LNCaP clone FGC (cell line): ENCODE measurements at regions not wholly inside any gene's neighbourhood (a gene's known extent, or its start where the extent isn't known, plus 50 kb on each side); places are given as distances from the start of the nearest gene placed in this dataset.

Source experiments
- DNase-seq: peaks from one replicate; pipeline ENCODE4 v3.0.0-alpha.2; 2011; ENCODE audit warnings: low read depth
- H3K4me3 ChIP-seq: 2 replicates; pipeline ENCODE4 v1.5.1; 2011; ENCODE audit warnings: mild to moderate bottlenecking, low read depth, low read length, control low read depth
- TF ChIP-seq, protein P1 (sequence below): IDR thresholded peaks from 2 replicates; pipeline ENCODE4 v1.5.1; 2012; ENCODE audit warnings: mild to moderate bottlenecking; ENCODE audit not compliant: control insufficient read depth, insufficient read depth; ENCODE audit errors: extremely low read depth

- TF ChIP-seq, protein P1, sequence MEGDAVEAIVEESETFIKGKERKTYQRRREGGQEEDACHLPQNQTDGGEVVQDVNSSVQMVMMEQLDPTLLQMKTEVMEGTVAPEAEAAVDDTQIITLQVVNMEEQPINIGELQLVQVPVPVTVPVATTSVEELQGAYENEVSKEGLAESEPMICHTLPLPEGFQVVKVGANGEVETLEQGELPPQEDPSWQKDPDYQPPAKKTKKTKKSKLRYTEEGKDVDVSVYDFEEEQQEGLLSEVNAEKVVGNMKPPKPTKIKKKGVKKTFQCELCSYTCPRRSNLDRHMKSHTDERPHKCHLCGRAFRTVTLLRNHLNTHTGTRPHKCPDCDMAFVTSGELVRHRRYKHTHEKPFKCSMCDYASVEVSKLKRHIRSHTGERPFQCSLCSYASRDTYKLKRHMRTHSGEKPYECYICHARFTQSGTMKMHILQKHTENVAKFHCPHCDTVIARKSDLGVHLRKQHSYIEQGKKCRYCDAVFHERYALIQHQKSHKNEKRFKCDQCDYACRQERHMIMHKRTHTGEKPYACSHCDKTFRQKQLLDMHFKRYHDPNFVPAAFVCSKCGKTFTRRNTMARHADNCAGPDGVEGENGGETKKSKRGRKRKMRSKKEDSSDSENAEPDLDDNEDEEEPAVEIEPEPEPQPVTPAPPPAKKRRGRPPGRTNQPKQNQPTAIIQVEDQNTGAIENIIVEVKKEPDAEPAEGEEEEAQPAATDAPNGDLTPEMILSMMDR = no peak
- DNase-seq = no peak
- no peak overlapping the region for H3K4me3 ChIP-seq
These were observed 136.9 kb upstream of the ZBTB40 start for GRCh38 chr1:22314706-22315105.

DNA sequence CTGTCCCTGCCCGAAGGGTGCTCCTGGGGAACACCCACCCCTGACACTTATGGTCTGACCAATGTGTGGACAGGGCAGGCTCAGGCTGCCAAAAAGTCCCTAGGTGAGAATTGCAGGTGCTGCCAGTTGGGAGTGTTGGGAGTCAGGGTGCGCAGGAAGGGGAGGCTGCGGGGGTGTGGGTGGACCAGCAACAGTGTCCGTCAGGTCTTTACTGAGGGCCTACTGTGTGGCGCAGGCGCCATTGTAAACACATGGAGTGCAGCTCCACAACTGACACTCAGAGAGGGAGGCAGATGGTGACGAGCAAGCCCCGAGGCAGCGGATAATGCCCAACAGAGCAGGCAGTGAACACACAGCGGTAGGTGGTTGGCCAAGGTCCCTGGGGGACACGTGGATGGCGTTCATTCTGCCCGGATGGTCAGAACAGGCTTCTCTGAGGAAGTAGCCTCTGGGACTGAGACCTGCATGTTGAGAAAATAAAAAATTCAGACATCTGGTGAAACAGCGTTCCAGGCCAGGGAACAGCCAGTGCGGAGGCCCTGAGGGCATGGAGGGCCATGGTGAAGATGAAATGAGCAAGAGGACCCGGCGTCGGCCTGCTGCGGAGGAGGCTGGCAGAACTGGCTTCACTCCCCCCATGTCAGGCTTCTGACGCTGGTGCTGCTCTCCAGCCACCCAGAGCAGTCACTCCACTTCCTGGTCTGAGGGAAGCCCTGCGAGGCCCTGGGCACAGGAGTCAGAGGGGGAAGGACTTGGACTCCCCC lies 136.2 kb upstream of the ZBTB40 start:
- TF ChIP-seq, protein P1 = no peak
- no peak overlapping the region for H3K4me3 ChIP-seq

GRCh38 chr1:22317231-22317919 lies 134.3 kb upstream of the ZBTB40 start:
- no peak for DNase-seq
- TF ChIP-seq, protein P1 = peak; percentile 38
- no peak overlapping the region for H3K4me3 ChIP-seq

More for the DNA sequence above, 136.2 kb upstream of the ZBTB40 start:
- DNase-seq = no peak

- TF ChIP-seq, protein P1 = no peak
- DNase-seq = no peak
- H3K4me3 ChIP-seq = no peak overlapping the region
These were observed 133.8 kb upstream of the ZBTB40 start for GRCh38 chr1:22317920-22318243.

DNA sequence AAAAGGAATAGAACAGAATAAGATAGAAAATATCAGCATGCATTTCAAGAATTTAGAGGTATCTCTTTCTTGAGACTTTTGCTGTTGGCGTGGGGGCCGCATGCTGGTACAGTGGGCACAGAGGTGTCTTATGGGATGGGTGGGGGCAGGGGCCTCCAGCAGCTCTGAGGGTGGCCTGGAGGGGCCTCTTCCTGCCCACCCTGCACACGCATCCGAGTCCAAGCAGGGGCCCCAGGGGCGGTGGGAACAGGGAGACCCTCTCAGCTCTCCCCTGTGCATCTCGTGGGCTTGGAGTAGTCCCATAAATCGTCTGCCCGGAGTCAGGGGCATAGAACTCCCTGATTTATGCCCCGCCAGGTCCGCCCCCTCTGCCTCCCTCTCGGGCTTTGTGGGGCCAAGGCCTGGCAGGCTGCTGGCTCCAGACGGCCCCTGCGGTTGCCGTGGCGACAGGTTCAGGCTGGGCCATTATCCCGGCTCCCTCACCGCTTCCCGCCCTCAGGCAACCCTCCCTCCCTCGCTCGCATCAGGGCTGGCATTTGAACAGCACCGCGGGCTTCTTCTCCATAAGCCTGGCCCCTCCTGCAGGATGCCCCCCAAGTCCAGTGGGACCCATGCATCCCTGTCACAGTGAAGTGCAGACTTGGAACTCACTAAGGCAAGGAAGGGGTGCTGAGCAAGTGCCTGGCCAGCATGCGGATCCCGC lies 133.2 kb upstream of the ZBTB40 start:
- no peak overlapping the region for H3K4me3 ChIP-seq
- no peak for DNase-seq
- TF ChIP-seq, protein P1 = no peak

DNA sequence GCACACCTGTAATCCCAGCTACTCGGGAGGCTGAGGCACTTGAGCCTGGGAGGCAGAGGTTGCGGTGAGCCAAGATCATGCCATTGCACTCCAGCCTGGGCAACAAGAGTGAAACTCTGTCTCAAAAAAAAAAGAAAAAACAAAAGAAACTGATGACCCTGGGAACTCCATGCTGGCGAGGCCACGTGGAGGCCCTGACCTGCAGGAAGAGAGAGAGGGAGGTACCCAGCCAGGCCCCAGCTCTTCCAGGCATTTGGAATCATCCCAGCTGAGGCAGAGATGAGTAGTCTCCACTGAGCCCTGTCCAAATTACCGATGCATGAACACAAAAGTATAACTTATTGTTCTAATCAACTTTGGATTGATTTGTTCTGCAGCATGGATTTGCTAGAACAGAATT lies 132.0 kb upstream of the ZBTB40 start:
- no peak for DNase-seq
- TF ChIP-seq, protein P1 = no peak
- H3K4me3 ChIP-seq = no peak overlapping the region
